ENCODE measurements at regions not wholly inside any gene's neighbourhood (a gene's known extent, or its start where the extent isn't known, plus 50 kb on each side); places are given as distances from the start of the nearest gene placed in this dataset.

- H4K20me1 ChIP-seq (ENCODE audit: insufficient read depth, low read length): no peaks in the 10 kb centered on the region
- no TSS peak for BruUV-seq (replicated peaks)
- no peak overlapping the region for H3K27ac ChIP-seq (ENCODE audit: extremely low read length, insufficient read depth, low read length)
- WGBS (ENCODE audit: low lambda C conversion rate): 98% methylated on average over 2 of the region's 2 CpGs
- H3K4me2 ChIP-seq (ENCODE audit: low read depth, low read length): no peak overlapping the region
- ChIA-PET POLR2A (no interaction called here), CTCF (ENCODE audit: low intra/inter-chr PET ratio, low total read pairs) (no interaction called here)
- H3K27me3 ChIP-seq (ENCODE audit: control insufficient read depth in 1 of 2, insufficient read depth in 2 of 2, low read length in 2 of 2): no peaks in the 10 kb centered on the region
- no peak for FAIRE-seq
- no peak for DNase-seq (ENCODE audit: low spot score)
- TF ChIP-seq, protein P1, sequence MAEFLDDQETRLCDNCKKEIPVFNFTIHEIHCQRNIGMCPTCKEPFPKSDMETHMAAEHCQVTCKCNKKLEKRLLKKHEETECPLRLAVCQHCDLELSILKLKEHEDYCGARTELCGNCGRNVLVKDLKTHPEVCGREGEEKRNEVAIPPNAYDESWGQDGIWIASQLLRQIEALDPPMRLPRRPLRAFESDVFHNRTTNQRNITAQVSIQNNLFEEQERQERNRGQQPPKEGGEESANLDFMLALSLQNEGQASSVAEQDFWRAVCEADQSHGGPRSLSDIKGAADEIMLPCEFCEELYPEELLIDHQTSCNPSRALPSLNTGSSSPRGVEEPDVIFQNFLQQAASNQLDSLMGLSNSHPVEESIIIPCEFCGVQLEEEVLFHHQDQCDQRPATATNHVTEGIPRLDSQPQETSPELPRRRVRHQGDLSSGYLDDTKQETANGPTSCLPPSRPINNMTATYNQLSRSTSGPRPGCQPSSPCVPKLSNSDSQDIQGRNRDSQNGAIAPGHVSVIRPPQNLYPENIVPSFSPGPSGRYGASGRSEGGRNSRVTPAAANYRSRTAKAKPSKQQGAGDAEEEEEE (CRISPR knock-in tag; IDR thresholded peaks at IDR 0.05; ENCODE audit: borderline replicate concordance): no peak
- TF ChIP-seq ZNF510 (CRISPR knock-in tag; IDR thresholded peaks at IDR 0.05; ENCODE audit: low read depth) (no peak), SETDB1 (CRISPR knock-in tag; IDR thresholded peaks at IDR 0.05; ENCODE audit: borderline replicate concordance) (no peak), ZNF619 (CRISPR knock-in tag; IDR thresholded peaks at IDR 0.05) (no peak), TBP (CRISPR knock-in tag; IDR thresholded peaks at IDR 0.05) (no peak), JARID2 (CRISPR knock-in tag; IDR thresholded peaks at IDR 0.05; ENCODE audit: insufficient replicate concordance) (no peak), ZNF792 (CRISPR knock-in tag; IDR thresholded peaks at IDR 0.05) (no peak), NFYC (CRISPR knock-in tag; IDR thresholded peaks at IDR 0.05) (no peak), GTF2F1 (IDR thresholded peaks at IDR 0.05; ENCODE audit: low read length) (no peak), ZNF256 (CRISPR knock-in tag; conservative IDR thresholded peaks at IDR 0.05) (no peak), ZFP36L1 (CRISPR knock-in tag; IDR thresholded peaks at IDR 0.05) (no peak), ZSCAN22 (CRISPR knock-in tag; IDR thresholded peaks at IDR 0.05) (no peak), BRD4 (CRISPR knock-in tag; IDR thresholded peaks at IDR 0.05) (no peak), ZNF282 (IDR thresholded peaks at IDR 0.05; ENCODE audit: partially characterized antibody) (no peak)
- TF ChIP-seq, protein P2, sequence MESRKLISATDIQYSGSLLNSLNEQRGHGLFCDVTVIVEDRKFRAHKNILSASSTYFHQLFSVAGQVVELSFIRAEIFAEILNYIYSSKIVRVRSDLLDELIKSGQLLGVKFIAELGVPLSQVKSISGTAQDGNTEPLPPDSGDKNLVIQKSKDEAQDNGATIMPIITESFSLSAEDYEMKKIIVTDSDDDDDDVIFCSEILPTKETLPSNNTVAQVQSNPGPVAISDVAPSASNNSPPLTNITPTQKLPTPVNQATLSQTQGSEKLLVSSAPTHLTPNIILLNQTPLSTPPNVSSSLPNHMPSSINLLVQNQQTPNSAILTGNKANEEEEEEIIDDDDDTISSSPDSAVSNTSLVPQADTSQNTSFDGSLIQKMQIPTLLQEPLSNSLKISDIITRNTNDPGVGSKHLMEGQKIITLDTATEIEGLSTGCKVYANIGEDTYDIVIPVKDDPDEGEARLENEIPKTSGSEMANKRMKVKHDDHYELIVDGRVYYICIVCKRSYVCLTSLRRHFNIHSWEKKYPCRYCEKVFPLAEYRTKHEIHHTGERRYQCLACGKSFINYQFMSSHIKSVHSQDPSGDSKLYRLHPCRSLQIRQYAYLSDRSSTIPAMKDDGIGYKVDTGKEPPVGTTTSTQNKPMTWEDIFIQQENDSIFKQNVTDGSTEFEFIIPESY (CRISPR knock-in tag; IDR thresholded peaks at IDR 0.05): no peak
- no peaks in the 10 kb centered on the region for H3K79me2 ChIP-seq (ENCODE audit: insufficient read depth, low read length)
- ATAC-seq: no peak
- peaks cover 21% of the 10 kb centered on the region for H3K4me1 ChIP-seq (ENCODE audit: insufficient read depth, low read length)
- intact Hi-C loops (cut with micrococcal nuclease; ENCODE audit: unreplicated experiment): no loop called here
- in situ Hi-C loops (cut with HindIII; ENCODE audit: extremely low pct_ligation_motif_present, low pct_unique_long_range_greater_than_20kb): no loop called here
- H3K9ac ChIP-seq (ENCODE audit: insufficient read depth, low read depth, low read length): no peak overlapping the region
- H3K36me3 ChIP-seq (replicated peaks in 1 of 2; ENCODE audit: control insufficient read depth in 1 of 2, insufficient read depth in 2 of 2, low read length in 2 of 2): no peaks in the 10 kb centered on the region
- no peak overlapping the region for H3K4me3 ChIP-seq (replicated peaks in 1 of 3; ENCODE audit: insufficient read depth in 1 of 3, low read depth in 2 of 3, low read length in 3 of 3)
- H3K9me3 ChIP-seq (ENCODE audit: low read length): peaks cover 9% of the 10 kb centered on the region; the same call in 1 of the 2 replicates
- no peak overlapping the region for H2AFZ ChIP-seq (ENCODE audit: low read length)
Observed at GRCh38 chr2:215537611-215538010, 101.7 kb upstream of the FN1 start.

Data from HepG2 (cell line).